ENCODE measurements at regions not wholly inside any gene's neighbourhood (a gene's known extent, or its start where the extent isn't known, plus 50 kb on each side); places are given as distances from the start of the nearest gene placed in this dataset.

GRCh38 chr9:103999375-104000062, 94.6 kb upstream of the SMC2 start:
- no peak for TF ChIP-seq CTCF (IDR thresholded peaks at IDR 0.05)
- no peak for TF ChIP-seq POLR2A (IDR thresholded peaks at IDR 0.05)
